Upper lobe of left lung (tissue), 6 donors: ENCODE measurements at regions not wholly inside any gene's neighbourhood (a gene's known extent, or its start where the extent isn't known, plus 50 kb on each side); places are given as distances from the start of the nearest gene placed in this dataset.

ENCODE experiments used
- ATAC-seq, 2 donors: fragments of 200-7000 bp; cut with Tn5 transposase; one replicate each; pipeline ENCODE4 v1.9.1; 2022; ENCODE audit warnings: mild to moderate bottlenecking in 2 of 2, moderate library complexity in 2 of 2; ENCODE audit not compliant: low FRiP score in 2 of 2
- DNase-seq, 2 donors: peaks; one replicate each; pipeline ENCODE4 v3.0.0-alpha.2; 2019 to 2020
- H3K27ac ChIP-seq, 4 donors: fragments of 200-600 bp; sonication (generic); one replicate each; pipeline ENCODE4 v1.5.1; 2016 to 2019
- H3K27me3 ChIP-seq, 4 donors: fragments of 200-600 bp; sonication (generic); one replicate each; pipeline ENCODE4 v1.5.1; 2017 to 2019
- H3K36me3 ChIP-seq, 4 donors: fragments of 200-600 bp; sonication (generic); one replicate each; pipeline ENCODE4 v1.5.1; 2016 to 2019
- H3K4me1 ChIP-seq, 4 donors: fragments of 200-600 bp; sonication (generic); one replicate each; pipeline ENCODE4 v1.5.1; 2018 to 2019
- H3K4me3 ChIP-seq, 4 donors: fragments of 200-600 bp; sonication (generic); one replicate each; pipeline ENCODE4 v1.5.1; 2017 to 2019; ENCODE audit warnings: mild to moderate bottlenecking in 2 of 4, moderate library complexity in 1 of 4
- H3K9me3 ChIP-seq, 4 donors: fragments of 200-600 bp; sonication (generic); one replicate each; pipeline ENCODE4 v1.5.1; 2018 to 2019
- EP300 ChIP-seq, 4 donors: sonication (generic); formaldehyde crosslinking; IDR thresholded peaks; one replicate each; pipeline ENCODE4 v1.5.1; 2017; ENCODE audit warnings: antibody characterized with exemption in 4 of 4, control low read depth in 2 of 4
- POLR2A ChIP-seq, 4 donors: fragments of 450-650 bp; IDR thresholded peaks; one replicate each; pipeline ENCODE4 v1.5.1; 2016 to 2017; ENCODE audit warnings: antibody characterized with exemption in 4 of 4, mild to moderate bottlenecking in 2 of 4
- POLR2AphosphoS5 ChIP-seq, 2 donors: sonication (generic); formaldehyde crosslinking; IDR thresholded peaks; one replicate each; pipeline ENCODE4 v1.5.1; 2017; ENCODE audit warnings: antibody characterized with exemption in 2 of 2
- WGBS, 2 donors: methylation state at CpG; one replicate each; pipeline ENCODE4 v1.1.5; 2017 to 2018; 5-methylcytosine and 5-hydroxymethylcytosine counted together
- TF ChIP-seq, protein P1 (sequence below), 6 experiments: fragments of 450-650 bp in 4 of 6; fragments of 200-600 bp in 2 of 6; sonication (generic) in 2 of 6; IDR thresholded peaks; one replicate each; pipeline ENCODE4 v1.5.1; 2016 to 2019; ENCODE audit warnings: antibody characterized with exemption in 6 of 6
- donor health status: DM: no; HTN: no; CAD: no; lungs with moderate emphysema.
- donor health status: DM: no; HTN: yes; CAD: no; lungs with severe emphysema.

- Histone ChIP-seq H3K27ac (no peak overlapping the region), H3K36me3 (no peaks in the 10 kb centered on the region), H3K9me3 (no peaks in the 10 kb centered on the region), H3K4me3 (no peak overlapping the region), H3K27me3 (no peaks in the 10 kb centered on the region), H3K4me1 (no peaks in the 10 kb centered on the region)
- no peak for TF ChIP-seq POLR2A (IDR thresholded peaks at IDR 0.05)
- TF ChIP-seq, protein P1, sequence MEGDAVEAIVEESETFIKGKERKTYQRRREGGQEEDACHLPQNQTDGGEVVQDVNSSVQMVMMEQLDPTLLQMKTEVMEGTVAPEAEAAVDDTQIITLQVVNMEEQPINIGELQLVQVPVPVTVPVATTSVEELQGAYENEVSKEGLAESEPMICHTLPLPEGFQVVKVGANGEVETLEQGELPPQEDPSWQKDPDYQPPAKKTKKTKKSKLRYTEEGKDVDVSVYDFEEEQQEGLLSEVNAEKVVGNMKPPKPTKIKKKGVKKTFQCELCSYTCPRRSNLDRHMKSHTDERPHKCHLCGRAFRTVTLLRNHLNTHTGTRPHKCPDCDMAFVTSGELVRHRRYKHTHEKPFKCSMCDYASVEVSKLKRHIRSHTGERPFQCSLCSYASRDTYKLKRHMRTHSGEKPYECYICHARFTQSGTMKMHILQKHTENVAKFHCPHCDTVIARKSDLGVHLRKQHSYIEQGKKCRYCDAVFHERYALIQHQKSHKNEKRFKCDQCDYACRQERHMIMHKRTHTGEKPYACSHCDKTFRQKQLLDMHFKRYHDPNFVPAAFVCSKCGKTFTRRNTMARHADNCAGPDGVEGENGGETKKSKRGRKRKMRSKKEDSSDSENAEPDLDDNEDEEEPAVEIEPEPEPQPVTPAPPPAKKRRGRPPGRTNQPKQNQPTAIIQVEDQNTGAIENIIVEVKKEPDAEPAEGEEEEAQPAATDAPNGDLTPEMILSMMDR (IDR thresholded peaks at IDR 0.05), result no peak
- TF ChIP-seq EP300 (IDR thresholded peaks at IDR 0.05), result no peak
- TF ChIP-seq POLR2AphosphoS5 (IDR thresholded peaks at IDR 0.05), result no peak
- DNase-seq (no peak), ATAC-seq (no peak)
- 62 to 66% methylated on average over 9 of the region's 9 CpGs for WGBS, 2 donors
Observed at GRCh38 chr2:149745396-149746230, 158.0 kb upstream of the MMADHC start.

DNA sequence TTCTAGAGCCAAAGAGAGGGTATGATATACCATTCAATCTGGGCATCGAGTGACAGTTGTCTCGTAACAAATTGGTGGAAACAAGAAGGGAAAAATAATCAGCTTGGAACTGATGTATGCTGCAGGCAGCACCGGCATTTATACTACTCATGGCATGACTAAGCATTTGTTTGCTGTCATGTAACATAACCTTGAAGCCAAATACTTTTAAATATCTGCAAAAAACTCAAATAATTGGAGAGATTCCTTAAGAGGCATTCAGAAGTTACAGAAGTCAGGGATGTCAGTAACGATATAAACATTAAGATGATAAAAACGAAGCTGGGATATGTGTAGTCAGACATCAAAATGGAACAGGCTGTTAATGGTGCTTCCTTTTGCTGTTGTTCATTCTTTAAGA is 157.3 kb upstream of the MMADHC start:
- DNase-seq, result no peak
- Histone ChIP-seq H3K27me3 (no peaks in the 10 kb centered on the region), H3K36me3 (no peaks in the 10 kb centered on the region), H3K27ac (no peak overlapping the region), H3K9me3 (no peaks in the 10 kb centered on the region), H3K4me3 (no peak overlapping the region), H3K4me1 (no peaks in the 10 kb centered on the region)
- TF ChIP-seq, protein P1 (IDR thresholded peaks at IDR 0.05), result no peak
- TF ChIP-seq POLR2A (IDR thresholded peaks at IDR 0.05) (no peak), EP300 (IDR thresholded peaks at IDR 0.05) (no peak), POLR2AphosphoS5 (IDR thresholded peaks at IDR 0.05) (no peak)
- no peak for ATAC-seq
- 58 to 64% methylated on average over 5 of the region's 5 CpGs for WGBS, 2 donors

GRCh38 chr2:149743842-149744448 is 156.4 kb upstream of the MMADHC start:
- Histone ChIP-seq H3K4me3 (no peak overlapping the region), H3K4me1 (no peaks in the 10 kb centered on the region), H3K9me3 (no peaks in the 10 kb centered on the region), H3K27me3 (no peaks in the 10 kb centered on the region), H3K36me3 (no peaks in the 10 kb centered on the region), H3K27ac (no peak overlapping the region)
- TF ChIP-seq, protein P1 (IDR thresholded peaks at IDR 0.05), result no peak
- TF ChIP-seq EP300 (IDR thresholded peaks at IDR 0.05) (no peak), POLR2AphosphoS5 (IDR thresholded peaks at IDR 0.05) (no peak), POLR2A (IDR thresholded peaks at IDR 0.05) (no peak)
- no peak for DNase-seq
- 83 to 96% methylated on average over 6 of the region's 6 CpGs for WGBS, 2 donors
- no peak for ATAC-seq

GRCh38 chr2:149741646-149742045 is 154.1 kb upstream of the MMADHC start:
- no peak for ATAC-seq
- H3K9me3 ChIP-seq, result no peaks in the 10 kb centered on the region
- H3K36me3 ChIP-seq, result no peaks in the 10 kb centered on the region
- TF ChIP-seq POLR2A (IDR thresholded peaks at IDR 0.05) (no peak), EP300 (IDR thresholded peaks at IDR 0.05) (no peak), POLR2AphosphoS5 (IDR thresholded peaks at IDR 0.05) (no peak)
- TF ChIP-seq, protein P1 (IDR thresholded peaks at IDR 0.05), result no peak
- no peaks in the 10 kb centered on the region for H3K4me1 ChIP-seq
- no peaks in the 10 kb centered on the region for H3K27me3 ChIP-seq
- H3K4me3 ChIP-seq, result no peak overlapping the region
- no peak overlapping the region for H3K27ac ChIP-seq
- WGBS, 2 donors, result 50 to 75% methylated on average over 1 of the region's 1 CpG
- no peak for DNase-seq
